ENCODE measurements at regions not wholly inside any gene's neighbourhood (a gene's known extent, or its start where the extent isn't known, plus 50 kb on each side); places are given as distances from the start of the nearest gene placed in this dataset.

DNA sequence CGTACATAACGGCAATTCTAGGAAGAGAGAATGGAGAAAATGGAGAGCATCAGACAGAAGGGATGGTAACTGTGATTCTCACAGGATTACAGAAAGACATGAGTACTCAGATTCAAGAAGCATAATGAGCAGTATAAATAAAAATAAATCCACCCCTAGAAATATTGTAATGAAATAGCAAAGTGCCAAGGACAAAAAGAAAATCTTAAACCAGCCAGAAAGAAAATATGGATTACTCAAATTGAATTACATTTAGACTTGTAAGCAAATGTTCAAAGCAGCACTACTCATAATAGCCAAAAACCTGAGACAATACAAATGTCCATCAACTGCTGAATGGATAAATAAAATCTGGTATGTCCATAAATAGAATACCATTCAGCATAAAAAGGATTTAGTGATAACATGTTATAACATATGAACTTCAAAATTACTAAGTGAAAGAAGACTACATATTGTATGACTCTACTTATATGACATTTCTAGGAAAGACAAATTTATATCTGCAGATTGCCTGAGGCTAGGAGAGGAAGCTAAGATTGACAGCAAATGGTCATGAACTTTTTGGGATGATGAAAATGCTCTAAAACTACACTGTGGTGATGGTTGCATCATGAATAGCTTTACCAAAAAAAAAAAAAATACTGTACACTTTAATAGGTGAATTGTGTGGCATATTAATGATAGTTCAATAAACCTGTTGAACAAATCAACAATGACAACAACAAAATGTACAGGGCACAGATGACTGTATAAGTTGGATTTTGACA is 63.4 kb upstream of the SPTBN1 start:
- H3K9me3 ChIP-seq (ENCODE audit: control insufficient read depth in 2 of 3, insufficient read depth in 1 of 3, low read length in 3 of 3), result no peaks in the 10 kb centered on the region
- DNase-seq (no peak), FAIRE-seq (no peak)
- H3K27ac ChIP-seq (ENCODE audit: low read depth in 2 of 2, low read length in 2 of 2), result no peak overlapping the region
- no peak overlapping the region for H3K9ac ChIP-seq (ENCODE audit: low read length in 3 of 3)
- TF ChIP-seq, protein P1, sequence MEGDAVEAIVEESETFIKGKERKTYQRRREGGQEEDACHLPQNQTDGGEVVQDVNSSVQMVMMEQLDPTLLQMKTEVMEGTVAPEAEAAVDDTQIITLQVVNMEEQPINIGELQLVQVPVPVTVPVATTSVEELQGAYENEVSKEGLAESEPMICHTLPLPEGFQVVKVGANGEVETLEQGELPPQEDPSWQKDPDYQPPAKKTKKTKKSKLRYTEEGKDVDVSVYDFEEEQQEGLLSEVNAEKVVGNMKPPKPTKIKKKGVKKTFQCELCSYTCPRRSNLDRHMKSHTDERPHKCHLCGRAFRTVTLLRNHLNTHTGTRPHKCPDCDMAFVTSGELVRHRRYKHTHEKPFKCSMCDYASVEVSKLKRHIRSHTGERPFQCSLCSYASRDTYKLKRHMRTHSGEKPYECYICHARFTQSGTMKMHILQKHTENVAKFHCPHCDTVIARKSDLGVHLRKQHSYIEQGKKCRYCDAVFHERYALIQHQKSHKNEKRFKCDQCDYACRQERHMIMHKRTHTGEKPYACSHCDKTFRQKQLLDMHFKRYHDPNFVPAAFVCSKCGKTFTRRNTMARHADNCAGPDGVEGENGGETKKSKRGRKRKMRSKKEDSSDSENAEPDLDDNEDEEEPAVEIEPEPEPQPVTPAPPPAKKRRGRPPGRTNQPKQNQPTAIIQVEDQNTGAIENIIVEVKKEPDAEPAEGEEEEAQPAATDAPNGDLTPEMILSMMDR (IDR thresholded peaks at IDR 0.05; ENCODE audit: borderline replicate concordance, extremely low read depth, insufficient read depth), result no peak
- peaks cover 0 to 4% (median under 1%) of the 10 kb centered on the region in 3 donors for H3K4me1 ChIP-seq (ENCODE audit: control insufficient read depth in 2 of 3, insufficient read depth in 2 of 3, low read depth in 1 of 3, low read length in 3 of 3)
- intact Hi-C loops (cut with DNase I), result no loop called here
- H3K27me3 ChIP-seq (ENCODE audit: control insufficient read depth, insufficient read depth, low read length), result no peaks in the 10 kb centered on the region
- no peaks in the 10 kb centered on the region for H3K36me3 ChIP-seq (ENCODE audit: control insufficient read depth in 2 of 3, insufficient read depth in 3 of 3, low read length in 3 of 3)
- H3K4me3 ChIP-seq (ENCODE audit: low read length in 3 of 3), result no peak overlapping the region

DNA sequence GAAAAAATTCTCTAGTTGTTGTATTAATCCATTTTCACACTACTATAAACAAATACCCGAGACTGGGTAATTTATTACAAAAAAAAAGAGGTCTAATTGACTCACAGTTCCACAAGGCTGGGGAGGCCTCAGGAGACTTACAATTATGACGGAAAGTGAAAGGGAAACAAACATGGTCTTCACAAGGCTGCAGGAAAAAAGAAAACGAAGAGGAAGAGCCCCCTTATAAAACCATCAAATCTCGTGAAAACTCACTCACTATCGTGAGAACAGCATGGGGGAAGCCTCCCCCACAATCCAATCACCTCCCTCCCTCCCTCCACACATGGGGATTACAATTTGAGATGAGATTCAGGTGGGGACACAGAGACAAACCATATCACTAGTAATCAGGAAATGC is 61.7 kb upstream of the SPTBN1 start:
- no peaks in the 10 kb centered on the region for H3K27me3 ChIP-seq (ENCODE audit: control insufficient read depth, insufficient read depth, low read length)
- H3K4me1 ChIP-seq (ENCODE audit: control insufficient read depth in 2 of 3, insufficient read depth in 2 of 3, low read depth in 1 of 3, low read length in 3 of 3), result no peaks in the 10 kb centered on the region
- no peaks in the 10 kb centered on the region for H3K36me3 ChIP-seq (ENCODE audit: control insufficient read depth in 2 of 3, insufficient read depth in 3 of 3, low read length in 3 of 3)
- FAIRE-seq (no peak), DNase-seq (no peak)
- H3K9ac ChIP-seq (ENCODE audit: low read length in 3 of 3), result no peak overlapping the region
- H3K4me3 ChIP-seq (ENCODE audit: low read length in 3 of 3), result no peak overlapping the region
- intact Hi-C loops (cut with DNase I), result no loop called here
- H3K27ac ChIP-seq (ENCODE audit: low read depth in 2 of 2, low read length in 2 of 2), result no peak overlapping the region
- TF ChIP-seq, protein P1 (IDR thresholded peaks at IDR 0.05; ENCODE audit: borderline replicate concordance, extremely low read depth, insufficient read depth), result no peak
- H3K9me3 ChIP-seq (ENCODE audit: control insufficient read depth in 2 of 3, insufficient read depth in 1 of 3, low read length in 3 of 3), result no peaks in the 10 kb centered on the region

DNA sequence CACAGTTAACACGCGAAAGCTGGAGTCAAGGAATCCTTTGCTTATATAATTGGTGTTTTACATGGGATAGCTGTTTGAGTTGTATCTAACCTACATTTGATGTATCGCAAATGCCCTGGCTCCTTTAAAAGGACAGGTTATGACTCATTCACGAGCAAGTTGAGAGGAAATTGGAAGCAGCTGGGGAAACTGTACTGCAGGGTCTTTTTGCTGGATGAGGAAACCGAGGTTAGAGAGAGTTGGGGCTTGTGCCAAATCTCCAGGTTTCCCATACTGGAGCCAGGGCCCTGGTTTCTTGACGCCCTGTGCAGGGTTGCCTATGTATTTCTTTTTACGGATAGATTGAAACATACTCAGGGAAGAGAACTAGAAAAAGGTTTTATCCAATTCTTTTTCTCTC is 60.0 kb upstream of the SPTBN1 start:
- Histone ChIP-seq H3K27me3 (ENCODE audit: control insufficient read depth, insufficient read depth, low read length) (no peaks in the 10 kb centered on the region), H3K9me3 (ENCODE audit: control insufficient read depth in 2 of 3, insufficient read depth in 1 of 3, low read length in 3 of 3) (no peaks in the 10 kb centered on the region), H3K9ac (ENCODE audit: low read length in 3 of 3) (no peak overlapping the region), H3K4me1 (ENCODE audit: control insufficient read depth in 2 of 3, insufficient read depth in 2 of 3, low read depth in 1 of 3, low read length in 3 of 3) (no peaks in the 10 kb centered on the region), H3K4me3 (ENCODE audit: low read length in 3 of 3) (no peak overlapping the region), H3K36me3 (ENCODE audit: control insufficient read depth in 2 of 3, insufficient read depth in 3 of 3, low read length in 3 of 3) (no peaks in the 10 kb centered on the region), H3K27ac (ENCODE audit: low read depth in 2 of 2, low read length in 2 of 2) (no peak overlapping the region)
- no peak for DNase-seq
- TF ChIP-seq, protein P1 (IDR thresholded peaks at IDR 0.05; ENCODE audit: borderline replicate concordance, extremely low read depth, insufficient read depth), result no peak
- intact Hi-C loops (cut with DNase I), result no loop called here
- FAIRE-seq, result no peak

DNA sequence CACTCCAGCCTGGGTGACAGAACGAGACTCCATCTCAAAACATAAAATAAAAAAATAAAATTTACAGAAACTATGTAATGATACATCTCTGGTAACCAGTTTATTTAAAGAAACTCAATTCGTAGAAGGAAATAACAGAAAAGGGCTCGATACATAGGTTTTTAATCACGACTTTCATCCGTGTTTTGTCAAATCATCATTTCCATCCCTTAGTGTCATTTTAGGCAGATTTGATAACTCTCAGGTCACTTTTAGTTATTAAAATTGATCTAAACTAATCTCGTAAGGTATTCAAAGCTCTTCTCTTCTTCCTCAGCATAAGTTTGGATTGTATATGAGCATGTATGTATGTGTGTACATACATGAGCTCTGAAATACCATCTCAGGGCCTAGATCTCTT is 59.3 kb upstream of the SPTBN1 start:
- Histone ChIP-seq H3K36me3 (ENCODE audit: control insufficient read depth in 2 of 3, insufficient read depth in 3 of 3, low read length in 3 of 3) (no peaks in the 10 kb centered on the region), H3K27me3 (ENCODE audit: control insufficient read depth, insufficient read depth, low read length) (no peaks in the 10 kb centered on the region), H3K9me3 (ENCODE audit: control insufficient read depth in 2 of 3, insufficient read depth in 1 of 3, low read length in 3 of 3) (no peaks in the 10 kb centered on the region), H3K4me1 (ENCODE audit: control insufficient read depth in 2 of 3, insufficient read depth in 2 of 3, low read depth in 1 of 3, low read length in 3 of 3) (no peaks in the 10 kb centered on the region), H3K9ac (ENCODE audit: low read length in 3 of 3) (no peak overlapping the region), H3K4me3 (ENCODE audit: low read length in 3 of 3) (no peak overlapping the region), H3K27ac (ENCODE audit: low read depth in 2 of 2, low read length in 2 of 2) (no peak overlapping the region)
- intact Hi-C loops (cut with DNase I), result no loop called here
- TF ChIP-seq, protein P1 (IDR thresholded peaks at IDR 0.05; ENCODE audit: borderline replicate concordance, extremely low read depth, insufficient read depth), result no peak
- DNase-seq, result no peak
- no peak for FAIRE-seq

All from kidney (tissue), 13 donors.